Neutrophil (primary cell): ENCODE measurements at regions not wholly inside any gene's neighbourhood (a gene's known extent, or its start where the extent isn't known, plus 50 kb on each side); places are given as distances from the start of the nearest gene placed in this dataset.

Experiments used
- H3K27ac ChIP-seq: fragments of 200-600 bp; sonication (generic); 2 replicates; pipeline ENCODE4 v1.5.1; 2016; ENCODE audit warnings: mild to moderate bottlenecking, moderate library complexity
- H3K27me3 ChIP-seq: fragments of 200-600 bp; sonication (generic); 2 replicates; pipeline ENCODE4 v1.6.0; 2016; ENCODE audit warnings: mild to moderate bottlenecking
- H3K36me3 ChIP-seq: fragments of 200-600 bp; sonication (generic); 2 replicates; pipeline ENCODE4 v1.5.1; 2017
- H3K4me1 ChIP-seq, 2 experiments: fragments of 200-600 bp in 1 of 2; sonication (generic) in 1 of 2; 1 replicate in 1 of 2; 2 replicates in 1 of 2; pipeline versions ENCODE4 v1.5.1 to v1.6.1; 2013 to 2016; ENCODE audit warnings: low read depth in 1 of 2, low read length in 1 of 2, mild to moderate bottlenecking in 1 of 2, moderate library complexity in 1 of 2; ENCODE audit not compliant: control insufficient read depth in 1 of 2, insufficient read depth in 1 of 2
- H3K4me3 ChIP-seq, 2 experiments: fragments of 200-600 bp in 1 of 2; sonication (generic) in 1 of 2; 1 replicate in 1 of 2; 2 replicates in 1 of 2; pipeline ENCODE4 v1.5.1; 2013 to 2016; ENCODE audit warnings: low read depth in 1 of 2, low read length in 1 of 2, mild to moderate bottlenecking in 1 of 2, moderate library complexity in 1 of 2
- H3K9me3 ChIP-seq: fragments of 200-600 bp; sonication (generic); 2 replicates; pipeline ENCODE4 v1.5.1; 2016
- TF ChIP-seq, protein P1 (sequence below): fragments of 200-600 bp; sonication (generic); IDR thresholded peaks from 2 replicates; pipeline ENCODE4 v1.5.1; 2016; ENCODE audit warnings: antibody characterized with exemption

GRCh38 chr9:79885093-79885857, 313.5 kb downstream of the TLE4 start:
- H3K4me3 ChIP-seq, result no peak overlapping the region
- no peak overlapping the region for H3K27ac ChIP-seq
- no peaks in the 10 kb centered on the region for H3K9me3 ChIP-seq
- H3K27me3 ChIP-seq, result peaks cover 23% of the 10 kb centered on the region
- H3K4me1 ChIP-seq, result no peaks in the 10 kb centered on the region
- TF ChIP-seq, protein P1, sequence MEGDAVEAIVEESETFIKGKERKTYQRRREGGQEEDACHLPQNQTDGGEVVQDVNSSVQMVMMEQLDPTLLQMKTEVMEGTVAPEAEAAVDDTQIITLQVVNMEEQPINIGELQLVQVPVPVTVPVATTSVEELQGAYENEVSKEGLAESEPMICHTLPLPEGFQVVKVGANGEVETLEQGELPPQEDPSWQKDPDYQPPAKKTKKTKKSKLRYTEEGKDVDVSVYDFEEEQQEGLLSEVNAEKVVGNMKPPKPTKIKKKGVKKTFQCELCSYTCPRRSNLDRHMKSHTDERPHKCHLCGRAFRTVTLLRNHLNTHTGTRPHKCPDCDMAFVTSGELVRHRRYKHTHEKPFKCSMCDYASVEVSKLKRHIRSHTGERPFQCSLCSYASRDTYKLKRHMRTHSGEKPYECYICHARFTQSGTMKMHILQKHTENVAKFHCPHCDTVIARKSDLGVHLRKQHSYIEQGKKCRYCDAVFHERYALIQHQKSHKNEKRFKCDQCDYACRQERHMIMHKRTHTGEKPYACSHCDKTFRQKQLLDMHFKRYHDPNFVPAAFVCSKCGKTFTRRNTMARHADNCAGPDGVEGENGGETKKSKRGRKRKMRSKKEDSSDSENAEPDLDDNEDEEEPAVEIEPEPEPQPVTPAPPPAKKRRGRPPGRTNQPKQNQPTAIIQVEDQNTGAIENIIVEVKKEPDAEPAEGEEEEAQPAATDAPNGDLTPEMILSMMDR, result no peak
- no peaks in the 10 kb centered on the region for H3K36me3 ChIP-seq

GRCh38 chr9:79884546-79884945, 312.8 kb downstream of the TLE4 start:
- Histone ChIP-seq H3K27me3 (peaks cover 23% of the 10 kb centered on the region), H3K36me3 (no peaks in the 10 kb centered on the region), H3K27ac (no peak overlapping the region), H3K9me3 (no peaks in the 10 kb centered on the region), H3K4me1 (no peaks in the 10 kb centered on the region), H3K4me3 (no peak overlapping the region)
- TF ChIP-seq, protein P1, result no peak

- no peak overlapping the region for H3K27ac ChIP-seq
- H3K36me3 ChIP-seq, result no peaks in the 10 kb centered on the region
- H3K9me3 ChIP-seq, result no peaks in the 10 kb centered on the region
- no peak overlapping the region for H3K4me3 ChIP-seq
- H3K27me3 ChIP-seq, result peaks cover 23% of the 10 kb centered on the region
- TF ChIP-seq, protein P1, result no peak
- no peaks in the 10 kb centered on the region for H3K4me1 ChIP-seq
Observed at GRCh38 chr9:79883073-79883645, 311.4 kb downstream of the TLE4 start.

GRCh38 chr9:79880626-79881025, 308.9 kb downstream of the TLE4 start:
- Histone ChIP-seq H3K36me3 (no peaks in the 10 kb centered on the region), H3K4me1 (no peaks in the 10 kb centered on the region), H3K27me3 (peaks cover 33% of the 10 kb centered on the region), H3K9me3 (no peaks in the 10 kb centered on the region), H3K4me3 (no peak overlapping the region), H3K27ac (no peak overlapping the region)
- TF ChIP-seq, protein P1, result no peak

DNA sequence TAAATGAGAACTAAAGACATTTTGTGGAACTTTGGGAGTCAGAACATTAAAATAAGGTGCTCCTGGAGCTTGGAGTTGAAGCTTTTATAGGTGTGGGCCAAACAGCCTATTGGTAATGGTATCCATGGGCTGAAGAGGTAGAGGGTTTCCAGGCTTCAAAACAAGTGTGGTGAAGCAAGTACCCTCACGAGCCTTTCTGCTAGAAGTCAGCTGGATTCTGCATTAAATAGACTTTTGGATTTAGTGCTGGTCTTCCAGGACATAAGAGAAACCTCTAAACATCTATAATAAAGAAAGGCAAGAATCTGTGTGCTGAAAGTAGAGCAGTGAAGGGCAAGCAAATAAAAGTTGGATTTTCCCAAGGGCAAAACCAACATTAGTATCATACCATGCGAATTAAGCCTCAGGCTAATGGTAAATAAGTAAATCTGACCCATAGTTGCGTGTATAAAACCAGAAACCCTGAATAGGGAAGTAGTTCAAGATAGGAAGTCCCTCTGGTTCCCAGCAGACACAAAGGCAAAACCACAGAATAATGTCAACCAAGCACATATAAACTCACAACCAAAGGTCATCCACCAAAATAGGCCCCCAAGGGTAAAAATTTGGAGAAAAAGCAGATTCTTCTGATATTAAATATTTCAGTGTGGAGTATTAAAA, 306.3 kb downstream of the TLE4 start:
- no peak overlapping the region for H3K27ac ChIP-seq
- H3K4me3 ChIP-seq, result no peak overlapping the region
- no peaks in the 10 kb centered on the region for H3K36me3 ChIP-seq
- TF ChIP-seq, protein P1, result no peak
- H3K4me1 ChIP-seq, result no peaks in the 10 kb centered on the region
- peaks cover 20% of the 10 kb centered on the region for H3K27me3 ChIP-seq
- H3K9me3 ChIP-seq, result no peaks in the 10 kb centered on the region
